ENCODE measurements at regions not wholly inside any gene's neighbourhood (a gene's known extent, or its start where the extent isn't known, plus 50 kb on each side); places are given as distances from the start of the nearest gene placed in this dataset.

DNA sequence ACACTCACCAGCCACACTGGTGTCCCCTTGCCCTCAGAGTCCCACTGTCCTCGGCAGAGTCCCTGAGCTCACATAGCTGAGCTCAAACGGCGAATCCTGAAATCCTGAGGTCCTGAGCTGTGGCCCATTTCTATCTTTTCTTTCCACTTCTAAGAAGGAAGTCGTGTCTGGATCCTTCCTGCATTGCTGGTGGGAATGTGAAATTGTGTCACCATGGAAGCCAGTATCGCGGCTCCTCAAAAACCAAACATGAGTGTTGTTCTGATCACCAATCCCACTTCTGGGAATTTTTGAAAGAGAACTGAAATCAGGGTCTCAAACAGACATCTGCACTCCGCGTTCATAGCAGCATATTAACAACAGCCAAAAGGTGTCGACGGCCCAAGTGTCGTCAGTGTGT, 244.7 kb downstream of the EIPR1 start:
- TF ChIP-seq CTCF (IDR thresholded peaks at IDR 0.05 in 8 of 11, conservative IDR thresholded peaks at IDR 0.05 in 3 of 11) (no peak), POLR2AphosphoS5 (IDR thresholded peaks at IDR 0.05) (no peak), POLR2A (IDR thresholded peaks at IDR 0.05) (no peak)

Measured in spleen (tissue), 7 donors.